Stimulated activated CD8-positive, alpha-beta memory T cell treated with anti-CD3 and anti-CD28 coated beads, Interleukin-15, amount 100 ng/mL, for 48 hours (primary cell): ENCODE measurements at regions not wholly inside any gene's neighbourhood (a gene's known extent, or its start where the extent isn't known, plus 50 kb on each side); places are given as distances from the start of the nearest gene placed in this dataset.

Experiments used
- DNase-seq, 2 donors: peaks; one replicate each; pipeline ENCODE4 v3.0.0-alpha.2; 2020; ENCODE audit warnings: low read depth in 2 of 2

DNA sequence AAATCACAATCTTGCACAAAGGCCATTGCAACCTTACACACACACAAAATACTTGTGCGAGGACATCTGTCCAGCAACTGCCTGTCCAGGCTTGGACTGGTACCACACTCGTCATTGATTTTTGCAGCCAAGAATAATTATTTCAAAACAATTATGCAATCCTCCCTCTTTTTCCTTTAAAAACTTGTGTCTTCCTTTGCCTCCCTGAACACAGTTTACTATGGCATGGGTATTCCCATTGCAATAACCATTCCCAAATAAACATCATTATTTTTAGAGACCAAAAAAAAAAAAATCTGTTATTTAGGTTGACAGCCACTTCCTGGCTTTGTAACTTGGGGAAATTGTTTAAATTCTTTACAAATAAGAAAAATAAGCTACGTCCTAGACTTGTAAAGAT, 54.0 kb downstream of the C11orf91 start:
- DNase-seq: no peak

- no peak for DNase-seq
Measured at GRCh38 chr11:33646168-33646567, 54.5 kb downstream of the C11orf91 start.

DNA sequence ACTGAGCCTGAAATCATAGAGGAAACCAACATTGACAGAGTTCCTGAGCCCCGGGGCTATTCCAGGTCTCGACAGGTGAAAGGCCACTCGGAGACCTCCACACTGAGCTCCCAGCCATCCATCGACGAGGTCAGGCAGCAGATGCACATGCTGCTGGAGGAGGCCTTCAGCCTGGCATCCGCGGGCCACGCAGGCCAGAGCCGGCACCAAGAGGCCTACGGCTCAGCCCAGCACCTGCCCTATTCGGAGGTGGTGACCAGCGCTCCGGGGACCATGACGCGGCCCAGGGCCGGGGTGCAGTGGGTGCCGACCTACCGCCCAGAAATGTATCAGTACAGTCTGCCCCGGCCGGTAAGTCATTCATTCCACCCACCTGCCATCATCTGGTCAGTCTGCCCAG, 54.9 kb downstream of the C11orf91 start:
- DNase-seq: no peak

- DNase-seq: no peak
Measured at GRCh38 chr11:33643167-33643824, 57.3 kb downstream of the C11orf91 start.

DNA sequence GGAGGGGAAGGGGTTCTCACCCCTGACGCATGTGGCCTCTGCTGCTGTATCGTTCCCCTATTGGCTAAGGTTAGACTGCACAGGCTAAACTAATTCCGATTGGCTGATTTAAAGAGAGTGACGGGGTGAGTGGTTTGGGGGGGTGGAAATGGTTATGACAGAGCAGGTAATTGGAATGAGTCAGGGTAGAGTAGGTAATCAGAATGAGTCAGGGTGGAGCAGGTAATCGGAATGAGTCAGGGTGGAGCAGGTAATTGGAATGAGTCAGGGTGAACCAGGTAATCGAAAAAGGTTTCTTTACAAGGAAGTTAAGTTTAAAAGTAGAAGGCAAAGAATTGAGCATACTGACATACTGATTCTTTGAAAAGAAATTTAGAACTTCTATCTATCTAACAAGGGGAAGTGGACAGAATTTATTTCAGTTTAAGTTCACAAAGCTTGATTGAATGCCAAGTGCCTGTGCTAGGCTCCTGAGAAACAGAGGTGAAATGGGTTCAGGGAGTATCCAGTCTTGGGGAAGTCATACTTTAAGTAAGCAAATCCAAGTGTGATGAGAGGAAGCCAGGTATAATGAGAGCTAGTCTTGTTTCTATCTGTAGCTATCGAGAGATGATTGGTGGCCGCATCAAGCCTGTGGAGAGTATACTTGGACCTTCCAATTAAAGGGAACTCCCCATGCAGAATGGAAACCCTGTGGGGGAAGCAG, 58.0 kb downstream of the C11orf91 start:
- DNase-seq: no peak

DNA sequence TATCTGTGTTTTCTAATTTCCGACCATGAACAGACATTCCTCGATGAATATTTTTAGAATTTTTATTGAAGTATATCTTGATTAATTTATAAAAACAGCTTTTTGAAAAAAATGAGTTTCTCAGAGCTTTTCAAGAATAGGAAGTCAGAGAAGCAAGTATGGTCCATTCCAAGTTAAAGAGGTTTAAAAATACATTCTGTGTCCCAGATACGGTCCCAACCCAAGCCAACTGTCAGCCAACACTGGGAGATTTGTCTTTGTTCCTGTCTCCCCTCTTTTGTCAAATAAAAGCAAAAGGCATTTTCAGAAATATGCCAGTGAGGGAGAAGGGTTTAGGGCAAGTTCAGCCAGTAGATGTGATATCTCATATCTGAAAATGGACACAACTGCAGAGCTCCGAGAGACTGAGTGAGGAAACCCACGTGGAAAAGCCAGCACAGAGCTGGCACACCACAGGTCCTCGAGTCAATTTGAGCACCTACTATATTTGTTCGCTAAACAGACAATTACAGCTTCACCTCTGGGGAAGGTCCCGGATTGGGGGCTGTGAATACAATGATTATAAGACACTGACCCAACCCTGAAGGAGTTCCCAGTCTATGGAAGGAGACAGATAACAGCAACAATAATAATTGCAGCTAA, 59.8 kb downstream of the C11orf91 start:
- no peak for DNase-seq

- DNase-seq: no peak
Measured at GRCh38 chr11:33638608-33639007, 62.0 kb downstream of the C11orf91 start.

GRCh38 chr11:33636104-33636503, 64.5 kb downstream of the C11orf91 start:
- no peak for DNase-seq

GRCh38 chr11:33635161-33635560, 65.5 kb downstream of the C11orf91 start:
- no peak for DNase-seq

GRCh38 chr11:33634291-33634834, 66.3 kb downstream of the C11orf91 start:
- DNase-seq: no peak

DNA sequence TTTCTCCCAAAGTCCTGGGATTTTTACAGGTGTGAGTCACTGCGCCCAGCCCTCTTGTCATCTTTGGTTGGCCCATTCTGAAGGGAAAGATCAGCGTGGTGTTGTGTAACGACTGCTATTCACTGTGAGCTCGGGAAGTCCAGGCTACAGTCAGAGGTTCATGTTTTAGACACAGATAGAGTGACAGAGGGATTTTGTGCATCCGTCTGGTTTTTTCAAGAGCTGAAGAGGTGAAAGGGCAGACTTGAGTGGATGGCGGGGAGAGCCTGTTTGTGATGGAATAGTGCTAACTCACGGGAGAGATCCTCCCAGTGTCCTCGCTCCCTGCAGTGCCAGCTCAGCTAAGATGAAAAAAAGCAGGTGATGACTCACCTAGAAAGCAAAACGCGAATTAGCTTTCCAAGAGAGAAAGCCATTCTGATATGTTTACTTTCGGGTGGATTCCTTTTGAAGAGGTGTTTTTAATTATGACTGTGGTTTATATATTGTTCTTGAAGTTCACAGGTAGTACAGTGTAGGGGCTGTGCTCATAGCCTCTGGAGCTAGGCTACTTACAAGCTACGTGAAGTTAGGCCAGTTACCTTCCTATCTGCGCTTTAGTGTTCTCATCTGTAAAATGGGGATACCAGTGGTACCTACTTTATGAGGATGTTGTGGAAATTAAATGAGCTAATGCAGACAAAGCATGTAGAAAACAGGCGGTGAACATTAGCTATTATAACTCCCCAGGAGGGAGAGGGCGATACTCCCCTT, 67.2 kb downstream of the C11orf91 start:
- DNase-seq: no peak

GRCh38 chr11:33631749-33632091, 68.9 kb downstream of the C11orf91 start:
- DNase-seq: no peak

DNA sequence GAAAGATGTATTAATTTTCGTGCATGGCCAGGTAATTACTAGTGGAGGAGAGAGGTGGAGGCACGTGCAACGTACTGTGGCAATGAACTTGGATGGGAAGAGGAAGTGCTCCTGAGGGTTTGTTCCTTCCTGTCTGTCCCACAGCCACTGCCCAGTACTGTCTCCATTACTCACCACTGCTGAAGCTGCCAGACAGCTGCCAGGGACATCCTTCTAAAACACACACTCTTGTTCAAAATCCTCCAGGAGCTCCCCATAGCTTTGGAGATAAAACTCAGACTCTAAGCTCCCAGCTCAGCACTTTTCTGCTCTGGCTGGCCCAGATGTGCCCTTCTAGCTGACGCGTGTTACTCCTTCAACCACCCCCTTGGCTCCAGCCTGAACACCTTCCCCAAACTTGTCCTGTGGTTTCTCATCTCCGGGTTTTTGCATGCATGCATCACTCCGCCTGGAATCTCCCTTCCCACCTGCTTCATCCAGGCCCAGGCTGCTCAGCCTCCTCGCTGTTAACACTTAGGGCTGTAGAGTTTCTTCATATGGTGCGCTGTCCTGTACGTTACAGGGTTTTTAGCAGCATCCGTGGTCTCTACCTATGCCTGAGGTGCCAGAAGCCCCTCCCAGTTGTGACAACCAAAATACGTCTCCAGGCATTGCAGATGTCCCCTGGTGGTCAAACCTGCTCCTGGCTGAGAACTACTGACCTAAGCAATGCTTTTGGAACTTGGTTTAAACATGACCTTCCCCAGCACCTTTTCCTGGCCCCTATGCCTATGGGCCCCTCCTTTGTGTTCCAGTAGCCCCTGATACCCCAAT, 69.5 kb downstream of the C11orf91 start:
- DNase-seq: no peak

- no peak for DNase-seq
Measured at GRCh38 chr11:33624083-33624482, 76.5 kb downstream of the C11orf91 start.

GRCh38 chr11:33622806-33623205, 77.8 kb downstream of the C11orf91 start:
- no peak for DNase-seq

DNA sequence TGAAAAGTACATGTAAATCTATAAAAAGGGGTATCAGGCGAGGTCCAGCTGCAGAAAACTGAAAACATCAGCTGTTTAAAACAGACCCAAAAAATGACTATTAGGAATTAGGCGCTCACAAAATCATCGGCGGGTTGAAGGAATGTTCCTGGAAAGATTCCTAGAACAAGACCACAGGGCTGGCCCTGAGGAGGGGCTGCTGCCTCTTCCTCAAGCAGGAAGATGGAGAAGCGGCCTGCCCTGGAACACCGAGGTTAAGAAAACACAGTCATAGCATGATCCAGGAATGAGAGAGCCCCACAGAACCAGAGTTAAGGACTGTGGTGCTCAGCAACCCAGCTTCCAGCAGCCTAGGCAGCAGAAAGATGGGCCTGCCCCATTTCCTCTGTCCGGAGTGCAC, 78.4 kb downstream of the C11orf91 start:
- no peak for DNase-seq

DNA sequence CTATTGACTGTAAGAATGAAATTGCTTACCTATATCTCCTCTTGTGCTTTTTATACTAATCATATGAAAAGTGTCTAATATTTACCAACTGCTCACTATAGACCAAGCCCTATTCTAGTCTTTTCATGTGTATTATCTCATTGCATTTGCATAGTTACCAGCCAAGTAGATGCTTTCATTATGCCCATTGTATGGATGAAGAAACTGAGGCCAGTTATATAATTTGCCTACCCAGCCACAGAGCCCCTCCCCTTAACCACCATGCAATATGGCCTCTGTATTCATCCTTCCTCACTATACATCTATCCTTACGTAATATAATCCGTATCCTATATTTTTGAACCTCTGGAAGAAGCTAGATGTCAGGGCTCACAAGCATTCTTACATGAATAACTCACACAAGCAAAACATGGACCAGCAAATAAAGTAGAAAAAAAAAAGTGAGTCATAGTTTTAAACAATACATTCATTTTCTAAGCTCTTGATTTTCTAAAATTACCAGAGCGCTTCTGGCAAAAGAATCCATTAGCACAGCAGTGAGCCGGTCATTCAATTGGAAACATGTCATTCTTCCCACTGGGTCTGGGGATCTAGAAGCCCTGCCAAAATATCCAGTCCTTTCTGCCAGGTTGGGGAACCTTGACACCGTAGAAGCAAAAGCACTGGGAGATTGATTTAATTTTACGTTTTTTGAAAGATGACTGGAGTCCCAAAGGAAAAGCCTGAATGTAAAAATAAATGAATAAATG, 80.0 kb downstream of the C11orf91 start:
- DNase-seq: no peak

- no peak for DNase-seq
Measured at GRCh38 chr11:33618956-33619355, 81.7 kb downstream of the C11orf91 start.

GRCh38 chr11:33618351-33618710, 82.3 kb downstream of the C11orf91 start:
- DNase-seq: no peak

- no peak for DNase-seq
Measured at GRCh38 chr11:33617672-33618350, 82.8 kb downstream of the C11orf91 start.
